ENCODE measurements at regions not wholly inside any gene's neighbourhood (a gene's known extent, or its start where the extent isn't known, plus 50 kb on each side); places are given as distances from the start of the nearest gene placed in this dataset.

- TF ChIP-seq CTCF (IDR thresholded peaks at IDR 0.05) (no peak), POLR2A (IDR thresholded peaks at IDR 0.05) (no peak)
These were observed 55.6 kb upstream of the ZDHHC17 start for GRCh38 chr12:76708296-76708695.

Measured in body of pancreas (tissue), 4 donors.